Stimulated activated CD4-positive, alpha-beta T cell treated with anti-CD3 and anti-CD28 coated beads, Interleukin-15, amount 100 ng/mL, for 48 hours (primary cell): ENCODE measurements at regions not wholly inside any gene's neighbourhood (a gene's known extent, or its start where the extent isn't known, plus 50 kb on each side); places are given as distances from the start of the nearest gene placed in this dataset.
A peak's percentile ranks its signal among the peaks of the same experiment; 100 is the strongest.

Source experiments
- DNase-seq, 2 donors: peaks; one replicate each; pipeline ENCODE4 v3.0.0-alpha.2; 2020; ENCODE audit warnings: low read depth in 2 of 2

GRCh38 chr2:64317707-64318475 lies 136.1 kb upstream of the LGALSL start:
- DNase-seq, result no peak

GRCh38 chr2:64318476-64318748 lies 135.6 kb upstream of the LGALSL start:
- DNase-seq, result no peak

GRCh38 chr2:64319896-64320295 lies 134.1 kb upstream of the LGALSL start:
- no peak for DNase-seq

GRCh38 chr2:64322433-64322832 lies 131.5 kb upstream of the LGALSL start:
- no peak for DNase-seq

GRCh38 chr2:64323197-64323596 lies 130.8 kb upstream of the LGALSL start:
- DNase-seq, result no peak

- DNase-seq, result no peak
Measured at GRCh38 chr2:64324746-64325410, 129.1 kb upstream of the LGALSL start.

- peak in 1 of 2 donors; percentile 22 for DNase-seq
Measured at GRCh38 chr2:64325477-64325851, 128.5 kb upstream of the LGALSL start.

- DNase-seq, result peak; percentile 40 to 41
Measured at GRCh38 chr2:64325852-64326577, 127.9 kb upstream of the LGALSL start.

- DNase-seq, result no peak
Measured at GRCh38 chr2:64326578-64327050, 127.3 kb upstream of the LGALSL start.

GRCh38 chr2:64327129-64327509 lies 126.8 kb upstream of the LGALSL start:
- no peak for DNase-seq

- DNase-seq, result peak in 1 of 2 donors; percentile 39
Measured at GRCh38 chr2:64327510-64328414, 126.2 kb upstream of the LGALSL start.

- no peak for DNase-seq
Measured at GRCh38 chr2:64328415-64328722, 125.6 kb upstream of the LGALSL start.

GRCh38 chr2:64328756-64329155 lies 125.2 kb upstream of the LGALSL start:
- no peak for DNase-seq

GRCh38 chr2:64329848-64330247 lies 124.1 kb upstream of the LGALSL start:
- DNase-seq, result no peak

- DNase-seq, result peak; percentile 69 to 71
Measured at GRCh38 chr2:64330281-64331113, 123.5 kb upstream of the LGALSL start.

GRCh38 chr2:64331114-64331645 lies 122.8 kb upstream of the LGALSL start:
- DNase-seq, result no peak

GRCh38 chr2:64331849-64332699 lies 121.9 kb upstream of the LGALSL start:
- DNase-seq, result no peak

- no peak for DNase-seq
Measured at GRCh38 chr2:64336171-64336570, 117.8 kb upstream of the LGALSL start.

GRCh38 chr2:64337314-64337713 lies 116.6 kb upstream of the LGALSL start:
- DNase-seq, result no peak

- DNase-seq, result no peak
Measured at GRCh38 chr2:64338108-64338507, 115.9 kb upstream of the LGALSL start.
